ENCODE measurements at regions not wholly inside any gene's neighbourhood (a gene's known extent, or its start where the extent isn't known, plus 50 kb on each side); places are given as distances from the start of the nearest gene placed in this dataset.
A peak's percentile ranks its signal among the peaks of the same experiment; 100 is the strongest.

- no peaks in the 10 kb centered on the region for H3K27me3 ChIP-seq
- H3K4me1 ChIP-seq, result peaks cover 0 to 33% (median 4%) of the 10 kb centered on the region in 4 donors
- no peaks in the 10 kb centered on the region for H3K36me3 ChIP-seq
- intact Hi-C loops (cut with DNase I; ENCODE audit: low total_unique reads), result no loop called here
- no peak overlapping the region for H3K27ac ChIP-seq
- no peak for DNase-seq
- H3K4me3 ChIP-seq, result no peak overlapping the region
- no peaks in the 10 kb centered on the region for H3K9me3 ChIP-seq
- TF ChIP-seq EP300 (IDR thresholded peaks at IDR 0.05), result no peak
- no peak for TF ChIP-seq POLR2A (IDR thresholded peaks at IDR 0.05)
- TF ChIP-seq POLR2AphosphoS5 (IDR thresholded peaks at IDR 0.05), result no peak
- TF ChIP-seq CTCF (IDR thresholded peaks at IDR 0.05), result no peak
Measured at GRCh38 chr5:42878041-42878440, 66.3 kb upstream of the SELENOP start.

GRCh38 chr5:42877431-42877830 is 65.7 kb upstream of the SELENOP start:
- Histone ChIP-seq H3K27ac (no peak overlapping the region), H3K4me1 (peaks cover 0 to 33% (median 4%) of the 10 kb centered on the region in 4 donors), H3K36me3 (no peaks in the 10 kb centered on the region), H3K9me3 (no peaks in the 10 kb centered on the region), H3K27me3 (no peaks in the 10 kb centered on the region), H3K4me3 (no peak overlapping the region)
- no peak for DNase-seq
- WGBS, 5 donors, result 73 to 86% (median 84%) methylated on average over 2 of the region's 2 CpGs
- TF ChIP-seq POLR2AphosphoS5 (IDR thresholded peaks at IDR 0.05), result no peak
- no peak for TF ChIP-seq CTCF (IDR thresholded peaks at IDR 0.05)
- no peak for TF ChIP-seq EP300 (IDR thresholded peaks at IDR 0.05)
- intact Hi-C loops (cut with DNase I; ENCODE audit: low total_unique reads), result no loop called here

GRCh38 chr5:42876375-42876844 is 64.7 kb upstream of the SELENOP start:
- no peak overlapping the region for H3K4me3 ChIP-seq
- WGBS, 5 donors, result 21 to 43% (median 29%) methylated on average over 4 of the region's 4 CpGs
- H3K4me1 ChIP-seq, result peaks cover 0 to 33% (median 4%) of the 10 kb centered on the region in 4 donors
- no peak overlapping the region for H3K27ac ChIP-seq
- DNase-seq, result peak in 1 of 2 donors; percentile 33
- TF ChIP-seq EP300 (IDR thresholded peaks at IDR 0.05) (no peak), POLR2AphosphoS5 (IDR thresholded peaks at IDR 0.05) (no peak), CTCF (IDR thresholded peaks at IDR 0.05) (no peak), POLR2A (IDR thresholded peaks at IDR 0.05) (no peak)
- no peaks in the 10 kb centered on the region for H3K9me3 ChIP-seq
- no peaks in the 10 kb centered on the region for H3K36me3 ChIP-seq
- H3K27me3 ChIP-seq, result no peaks in the 10 kb centered on the region
- intact Hi-C loops (cut with DNase I; ENCODE audit: low total_unique reads), result no loop called here

GRCh38 chr5:42875785-42876374 is 64.2 kb upstream of the SELENOP start:
- Histone ChIP-seq H3K27me3 (no peaks in the 10 kb centered on the region), H3K27ac (no peak overlapping the region), H3K9me3 (no peaks in the 10 kb centered on the region), H3K36me3 (no peaks in the 10 kb centered on the region), H3K4me1 (peaks cover 0 to 29% (median 4%) of the 10 kb centered on the region in 4 donors), H3K4me3 (no peak overlapping the region)
- TF ChIP-seq EP300 (IDR thresholded peaks at IDR 0.05), result no peak
- TF ChIP-seq POLR2AphosphoS5 (IDR thresholded peaks at IDR 0.05), result no peak
- TF ChIP-seq CTCF (IDR thresholded peaks at IDR 0.05), result no peak
- TF ChIP-seq POLR2A (IDR thresholded peaks at IDR 0.05), result no peak
- DNase-seq, result no peak
- 47 to 77% (median 67%) methylated on average over 1 of the region's 1 CpG for WGBS, 5 donors
- intact Hi-C loops (cut with DNase I; ENCODE audit: low total_unique reads), result no loop called here
